Cerebellar cortex (tissue), 1 donor: ENCODE measurements at regions not wholly inside any gene's neighbourhood (a gene's known extent, or its start where the extent isn't known, plus 50 kb on each side); places are given as distances from the start of the nearest gene placed in this dataset.
A peak's percentile ranks its signal among the peaks of the same experiment; 100 is the strongest.

Source experiments
- DNase-seq: peaks from one replicate; pipeline ENCODE4 v3.0.0-alpha.2; 2015; ENCODE audit warnings: low spot score

GRCh38 chr16:82405736-82406135 lies 221.0 kb upstream of the CDH13 start:
- DNase-seq, result no peak

GRCh38 chr16:82404586-82405315 lies 222.0 kb upstream of the CDH13 start:
- no peak for DNase-seq

- no peak for DNase-seq
Observed at GRCh38 chr16:82402665-82403218, 224.0 kb upstream of the CDH13 start.

DNA sequence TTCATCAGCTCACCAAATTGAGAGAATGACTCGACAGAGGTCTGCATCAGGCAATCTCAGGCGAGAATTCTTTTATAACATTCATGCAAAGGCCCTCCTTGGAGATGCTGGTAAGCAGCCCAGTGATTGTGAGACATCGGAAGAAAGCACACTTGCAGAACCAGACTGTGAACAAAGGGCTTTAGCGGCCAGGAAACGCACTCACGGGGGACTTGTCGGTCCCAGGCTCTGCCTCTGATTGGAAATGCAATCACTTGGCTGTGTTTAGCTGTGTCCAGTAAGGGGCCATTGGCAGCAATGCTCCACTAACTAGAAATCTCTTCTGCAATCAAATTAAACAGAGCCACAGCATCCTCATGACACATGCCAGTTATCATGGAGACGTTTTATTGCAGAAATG lies 226.7 kb upstream of the CDH13 start:
- DNase-seq, result no peak

- no peak for DNase-seq
Observed at GRCh38 chr16:82396509-82396908, 226.5 kb upstream of the MPHOSPH6 start.

GRCh38 chr16:82395212-82395611 lies 225.2 kb upstream of the MPHOSPH6 start:
- DNase-seq, result no peak

DNA sequence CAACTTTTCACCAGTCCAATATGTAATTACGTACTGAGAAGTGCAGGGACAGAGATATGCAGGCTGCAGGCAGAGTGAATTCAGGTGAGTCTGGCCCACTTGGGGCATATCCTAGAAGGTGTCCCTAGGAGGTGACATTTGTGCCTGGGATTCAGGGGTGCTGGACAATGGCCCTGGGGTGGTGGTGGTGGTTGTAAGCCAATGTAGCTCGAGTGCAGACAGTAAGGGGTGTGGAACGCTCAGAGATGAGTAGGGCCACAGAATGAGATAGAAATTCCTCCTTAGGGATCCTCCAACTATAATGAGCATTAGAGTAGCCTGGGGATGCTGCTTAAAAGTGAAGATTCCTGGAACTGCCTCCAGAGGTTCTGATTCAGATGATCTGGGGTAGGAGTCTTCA lies 221.7 kb upstream of the MPHOSPH6 start:
- no peak for DNase-seq

- no peak for DNase-seq
Observed at GRCh38 chr16:82389956-82390650, 220.1 kb upstream of the MPHOSPH6 start.

GRCh38 chr16:82386761-82387160 lies 216.7 kb upstream of the MPHOSPH6 start:
- DNase-seq, result no peak

GRCh38 chr16:82384949-82385348 lies 214.9 kb upstream of the MPHOSPH6 start:
- DNase-seq, result no peak

DNA sequence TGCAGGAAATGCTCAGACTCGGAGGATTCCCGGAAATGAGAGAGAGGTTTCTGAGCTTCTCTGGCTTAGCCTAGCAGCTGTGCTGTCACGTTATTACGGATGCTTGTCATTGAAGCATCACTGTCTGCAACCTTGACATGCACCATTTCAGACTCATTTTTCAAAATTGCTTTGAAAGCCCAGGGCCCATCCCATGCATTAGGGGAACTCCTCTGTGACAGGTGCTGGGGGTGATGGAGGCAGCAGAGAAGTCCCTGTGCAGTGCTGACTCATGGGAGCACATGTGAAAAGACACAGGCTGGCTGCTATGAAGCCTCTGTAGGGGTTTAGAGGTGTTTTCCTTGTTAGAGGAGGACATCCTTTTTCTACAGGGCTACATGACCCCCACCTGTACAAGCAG lies 214.0 kb upstream of the MPHOSPH6 start:
- DNase-seq, result no peak

- DNase-seq, result no peak
Observed at GRCh38 chr16:82382521-82382920, 212.5 kb upstream of the MPHOSPH6 start.

GRCh38 chr16:82379551-82379950 lies 209.5 kb upstream of the MPHOSPH6 start:
- no peak for DNase-seq

DNA sequence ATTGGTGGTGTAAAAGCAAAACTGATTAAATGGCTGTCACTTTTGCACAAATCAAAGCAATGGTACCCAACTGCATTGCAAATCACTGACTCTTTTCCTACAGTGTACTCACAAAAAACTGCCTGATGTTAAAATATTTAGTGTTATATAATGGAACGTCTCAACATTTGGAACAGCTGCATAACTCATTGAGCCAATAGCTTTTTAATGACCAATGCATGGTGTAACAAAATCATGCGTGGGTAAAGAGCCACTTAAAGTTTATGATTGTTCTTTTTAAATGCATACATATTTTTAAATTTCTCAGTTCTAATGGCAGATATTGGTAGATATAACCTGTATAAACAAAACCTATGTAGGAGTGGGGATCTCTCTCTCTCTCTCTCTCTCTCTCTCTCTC lies 204.0 kb upstream of the MPHOSPH6 start:
- DNase-seq, result no peak

DNA sequence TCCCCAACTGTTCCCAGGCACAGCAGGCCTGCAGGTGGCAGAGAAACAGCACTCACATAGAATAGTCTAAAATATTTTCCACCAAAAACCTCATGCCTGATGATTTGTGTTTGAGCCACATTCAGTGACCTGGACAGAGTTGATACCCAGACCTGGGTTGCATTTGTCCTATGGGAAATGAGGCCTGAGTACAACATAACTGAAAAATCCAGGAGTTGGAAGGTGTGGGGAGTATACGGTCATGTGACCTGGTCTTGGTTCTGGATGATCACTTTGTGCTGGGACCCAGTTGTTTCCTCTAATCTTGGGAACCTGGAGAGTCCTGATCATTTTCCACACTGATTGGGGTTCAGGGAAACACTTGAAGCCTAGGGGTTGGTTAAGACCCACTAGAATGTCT lies 200.3 kb upstream of the MPHOSPH6 start:
- no peak for DNase-seq

- DNase-seq, result peak; percentile 21
Observed at GRCh38 chr16:82368041-82368440, 198.0 kb upstream of the MPHOSPH6 start.

DNA sequence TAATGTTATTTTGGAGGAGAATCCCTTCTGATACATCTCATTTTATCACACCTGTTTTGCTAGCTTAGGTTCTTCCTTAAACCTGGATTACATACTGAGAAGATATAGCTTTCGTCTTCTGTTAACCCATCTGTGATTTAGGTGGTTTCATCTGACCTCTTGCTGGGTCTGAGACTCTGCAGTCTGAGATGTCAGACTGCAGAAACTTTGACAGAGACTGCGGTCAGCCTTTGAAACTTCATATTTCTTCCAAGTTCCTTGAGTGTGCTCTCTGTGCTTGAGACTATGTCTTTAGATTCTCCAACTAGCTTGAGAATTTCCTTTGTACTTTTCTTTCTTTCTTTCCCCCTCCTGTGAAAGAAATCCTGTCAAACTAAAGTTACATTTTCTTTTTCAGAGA lies 196.4 kb upstream of the MPHOSPH6 start:
- DNase-seq, result no peak

- DNase-seq, result no peak
Observed at GRCh38 chr16:82364690-82365089, 194.7 kb upstream of the MPHOSPH6 start.

GRCh38 chr16:82363026-82363816 lies 193.2 kb upstream of the MPHOSPH6 start:
- no peak for DNase-seq

- no peak for DNase-seq
Observed at GRCh38 chr16:82361885-82362284, 191.9 kb upstream of the MPHOSPH6 start.

GRCh38 chr16:82360024-82360783 lies 190.2 kb upstream of the MPHOSPH6 start:
- DNase-seq, result no peak
